Skeletal muscle cell (primary cell): ENCODE measurements at regions not wholly inside any gene's neighbourhood (a gene's known extent, or its start where the extent isn't known, plus 50 kb on each side); places are given as distances from the start of the nearest gene placed in this dataset.
A peak's percentile ranks its signal among the peaks of the same experiment; 100 is the strongest.

Experiments
- DNase-seq: peaks from one replicate; pipeline ENCODE4 v3.0.0-alpha.2; 2010; ENCODE audit warnings: low read depth
- H3K4me3 ChIP-seq: 2 replicates; pipeline ENCODE4 v1.5.1; 2011; ENCODE audit warnings: low read depth, mild to moderate bottlenecking, control low read depth, low read length, moderate library complexity

DNA sequence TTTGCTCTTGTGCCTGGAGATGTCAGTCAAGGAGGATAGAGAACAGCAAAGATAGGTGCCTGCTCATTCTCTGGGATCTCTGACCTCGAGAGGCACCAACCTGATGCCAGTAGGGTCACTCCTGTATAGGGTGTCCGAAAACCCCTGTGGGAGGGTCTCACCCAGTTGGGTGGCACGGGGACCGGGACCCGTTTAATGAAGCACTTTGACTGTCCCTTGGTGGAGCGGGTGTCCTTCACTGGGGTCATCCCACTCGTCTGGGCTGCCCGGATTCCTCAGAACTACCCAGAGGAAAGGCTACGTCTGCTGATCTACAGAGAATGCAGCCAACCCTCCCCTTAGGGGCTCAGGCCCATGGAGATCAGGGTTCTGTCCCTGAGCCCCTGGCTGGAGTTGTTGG is 157.6 kb downstream of the CAPZA3 start:
- no peak overlapping the region for H3K4me3 ChIP-seq
- DNase-seq: no peak

- no peak for DNase-seq
- H3K4me3 ChIP-seq: no peak overlapping the region
Measured at GRCh38 chr12:18895946-18896345, 158.0 kb downstream of the CAPZA3 start.

DNA sequence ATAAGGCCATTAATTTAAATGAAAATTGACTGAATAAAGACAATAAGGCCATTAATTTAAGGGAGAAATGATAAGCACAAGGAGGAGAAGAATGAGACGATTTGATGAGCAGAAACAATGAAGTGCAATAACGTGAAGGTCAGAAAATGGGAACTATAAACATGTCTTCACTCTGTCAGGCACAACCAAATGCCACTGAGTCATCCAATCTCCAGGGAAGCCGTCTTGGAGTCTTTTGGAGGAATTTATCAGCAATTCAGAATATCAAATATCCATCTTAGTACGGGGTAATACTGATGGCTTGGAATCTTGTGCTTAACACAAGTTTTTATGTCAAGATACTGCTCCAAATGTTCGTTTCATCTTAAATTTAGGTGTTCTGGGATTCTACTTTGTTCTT is 159.9 kb downstream of the CAPZA3 start:
- no peak overlapping the region for H3K4me3 ChIP-seq
- DNase-seq: no peak

- DNase-seq: peak; percentile 25
- no peak overlapping the region for H3K4me3 ChIP-seq
Measured at GRCh38 chr12:18898470-18898869, 160.6 kb downstream of the CAPZA3 start.

- no peak overlapping the region for H3K4me3 ChIP-seq
- no peak for DNase-seq
Measured at GRCh38 chr12:18899162-18899561, 161.2 kb downstream of the CAPZA3 start.

DNA sequence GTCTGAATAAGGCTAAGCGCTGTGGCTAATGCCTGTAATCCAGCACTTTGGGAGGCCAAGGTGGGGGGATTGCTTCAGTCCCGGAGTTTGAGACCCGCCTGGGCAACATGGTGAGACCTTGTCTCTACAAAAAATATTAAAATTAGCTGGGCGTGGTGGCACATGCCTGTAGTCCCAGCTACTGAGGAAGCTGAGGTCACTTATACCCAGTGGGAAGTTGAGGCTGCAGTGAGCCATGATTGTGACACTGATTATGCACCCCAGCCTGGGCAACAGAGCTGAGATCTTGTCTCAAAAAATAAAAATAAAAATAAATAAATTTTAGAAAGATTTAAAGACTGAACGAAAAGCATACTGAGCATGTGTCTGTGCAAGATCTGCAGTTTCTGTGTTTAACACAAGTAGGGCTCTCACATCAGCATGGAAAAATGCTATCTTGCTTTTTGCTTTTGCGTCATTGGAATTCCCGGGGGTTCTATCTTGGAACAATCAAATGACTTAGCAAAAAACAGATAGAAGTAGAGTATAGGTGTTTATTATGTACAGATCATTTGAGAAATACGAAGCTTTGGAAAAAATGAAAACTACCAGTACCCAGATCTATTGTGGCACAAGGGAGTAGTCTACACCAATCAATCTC is 161.9 kb downstream of the CAPZA3 start:
- H3K4me3 ChIP-seq: no peak overlapping the region
- peak; percentile 32 for DNase-seq

- DNase-seq: no peak
- no peak overlapping the region for H3K4me3 ChIP-seq
Measured at GRCh38 chr12:18905134-18905533, 167.2 kb downstream of the CAPZA3 start.

GRCh38 chr12:18906395-18906794 is 168.5 kb downstream of the CAPZA3 start:
- no peak overlapping the region for H3K4me3 ChIP-seq
- no peak for DNase-seq

DNA sequence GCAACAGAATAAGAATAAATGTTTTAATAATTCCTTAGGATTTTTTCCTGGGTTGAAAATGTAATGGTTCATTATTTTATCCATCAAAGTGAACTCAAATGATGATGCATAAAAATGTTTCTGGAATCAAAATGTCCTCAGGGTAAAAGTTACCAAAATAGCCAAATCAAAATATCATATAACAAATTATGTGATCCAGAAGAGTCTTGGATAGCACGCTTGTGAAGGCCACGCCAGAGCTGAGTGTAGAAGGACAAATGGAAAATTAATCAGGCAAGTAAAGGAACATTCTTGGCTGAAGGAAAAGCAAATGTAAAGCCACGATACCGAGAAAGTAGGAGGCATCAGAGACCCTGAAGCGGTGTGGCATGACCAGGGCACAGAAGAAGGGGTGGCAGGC is 169.2 kb downstream of the CAPZA3 start:
- H3K4me3 ChIP-seq: no peak overlapping the region
- no peak for DNase-seq

- no peak overlapping the region for H3K4me3 ChIP-seq
- no peak for DNase-seq
Measured at GRCh38 chr12:18907728-18908127, 169.8 kb downstream of the CAPZA3 start.

- H3K4me3 ChIP-seq: no peak overlapping the region
- DNase-seq: no peak
Measured at GRCh38 chr12:18908191-18908590, 170.3 kb downstream of the CAPZA3 start.

DNA sequence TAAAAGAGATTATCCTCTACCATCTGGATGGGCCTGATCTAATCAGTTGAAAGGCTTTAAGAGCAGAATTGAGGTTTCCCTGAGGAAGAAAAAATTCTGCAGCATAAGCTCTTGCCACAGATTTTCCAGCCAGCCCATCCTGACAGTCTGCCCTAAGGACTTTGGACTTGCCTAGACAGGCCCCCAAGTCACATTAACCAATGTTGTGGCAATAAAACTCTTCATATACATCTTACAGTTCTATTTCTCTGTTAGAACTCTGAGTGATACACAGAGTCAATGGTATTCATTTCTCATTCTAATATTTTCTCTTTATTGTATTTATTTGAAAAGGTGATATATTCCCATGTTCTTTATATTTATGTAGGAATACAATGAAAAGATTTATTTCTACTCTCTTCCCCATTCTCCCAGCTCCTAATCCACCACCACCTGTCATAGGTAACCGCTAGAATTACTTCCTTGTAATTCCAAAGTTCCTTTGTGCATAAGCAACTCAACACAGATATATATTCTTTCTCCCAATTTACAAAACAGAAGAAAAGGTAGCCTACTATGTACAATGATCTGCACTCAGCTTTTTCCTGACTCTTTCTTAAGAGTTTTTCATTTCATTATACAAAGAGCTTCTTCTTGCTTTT is 182.1 kb downstream of the CAPZA3 start:
- DNase-seq: no peak
- no peak overlapping the region for H3K4me3 ChIP-seq

GRCh38 chr12:18922851-18923250 is 184.9 kb downstream of the CAPZA3 start:
- DNase-seq: no peak
- no peak overlapping the region for H3K4me3 ChIP-seq

- no peak for DNase-seq
- H3K4me3 ChIP-seq: no peak overlapping the region
Measured at GRCh38 chr12:18923721-18924120, 185.8 kb downstream of the CAPZA3 start.

DNA sequence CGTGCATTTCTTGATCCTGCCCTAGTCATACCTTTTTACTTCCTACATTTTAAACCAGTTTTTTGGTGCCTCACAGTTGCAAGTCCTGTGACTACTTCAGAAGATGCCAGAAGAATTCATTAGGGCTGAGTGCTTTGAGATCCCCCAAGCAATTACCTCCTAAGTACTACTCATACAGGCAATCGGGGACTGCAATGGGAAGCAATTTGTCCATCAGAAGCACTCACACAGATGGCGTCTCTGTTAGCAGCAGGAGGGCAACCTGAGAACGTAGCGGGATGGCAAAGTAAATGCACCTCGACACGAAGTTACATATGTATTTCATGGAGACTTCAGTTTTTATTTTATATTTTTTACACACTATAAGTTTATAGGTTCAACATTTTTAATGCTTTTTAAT is 188.3 kb downstream of the CAPZA3 start:
- DNase-seq: no peak
- no peak overlapping the region for H3K4me3 ChIP-seq

DNA sequence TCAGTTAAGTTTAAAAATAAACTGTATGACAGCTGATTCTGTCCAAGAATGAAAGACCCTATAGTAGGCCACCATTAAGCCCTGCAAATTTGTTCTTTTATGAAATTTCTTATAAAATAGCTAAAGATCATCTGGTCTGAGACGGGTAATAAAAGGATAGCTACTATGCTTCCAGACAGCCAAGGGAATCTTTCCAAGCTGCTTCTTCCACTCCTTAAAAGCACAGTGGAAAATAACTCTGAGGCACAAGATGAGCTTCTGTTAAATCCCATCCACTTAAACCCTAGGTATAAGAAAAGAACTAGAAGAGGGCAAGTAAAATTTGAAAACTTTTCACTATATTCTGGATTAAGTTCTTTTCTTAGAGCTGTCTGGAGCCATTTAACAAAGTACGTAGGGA is 194.3 kb downstream of the CAPZA3 start:
- DNase-seq: no peak
- H3K4me3 ChIP-seq: no peak overlapping the region

DNA sequence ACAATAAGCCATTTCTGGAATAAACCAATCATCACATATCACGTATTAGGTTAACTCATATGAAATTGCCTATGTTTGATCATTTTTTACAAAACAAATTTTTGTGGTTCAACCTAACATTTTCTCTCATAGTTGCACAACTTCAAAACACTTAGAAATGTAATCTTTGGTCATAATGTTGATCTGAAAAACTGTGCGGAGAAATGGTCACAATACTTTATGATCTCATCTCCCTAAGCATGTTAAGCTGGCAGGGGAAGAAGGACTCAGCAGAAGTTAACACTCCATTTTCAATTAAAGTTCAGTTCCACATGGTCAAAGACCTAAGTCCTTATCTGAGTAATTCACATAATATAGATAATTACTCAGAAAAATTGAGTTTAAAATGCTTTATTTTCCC is 194.8 kb downstream of the CAPZA3 start:
- H3K4me3 ChIP-seq: no peak overlapping the region
- DNase-seq: no peak

DNA sequence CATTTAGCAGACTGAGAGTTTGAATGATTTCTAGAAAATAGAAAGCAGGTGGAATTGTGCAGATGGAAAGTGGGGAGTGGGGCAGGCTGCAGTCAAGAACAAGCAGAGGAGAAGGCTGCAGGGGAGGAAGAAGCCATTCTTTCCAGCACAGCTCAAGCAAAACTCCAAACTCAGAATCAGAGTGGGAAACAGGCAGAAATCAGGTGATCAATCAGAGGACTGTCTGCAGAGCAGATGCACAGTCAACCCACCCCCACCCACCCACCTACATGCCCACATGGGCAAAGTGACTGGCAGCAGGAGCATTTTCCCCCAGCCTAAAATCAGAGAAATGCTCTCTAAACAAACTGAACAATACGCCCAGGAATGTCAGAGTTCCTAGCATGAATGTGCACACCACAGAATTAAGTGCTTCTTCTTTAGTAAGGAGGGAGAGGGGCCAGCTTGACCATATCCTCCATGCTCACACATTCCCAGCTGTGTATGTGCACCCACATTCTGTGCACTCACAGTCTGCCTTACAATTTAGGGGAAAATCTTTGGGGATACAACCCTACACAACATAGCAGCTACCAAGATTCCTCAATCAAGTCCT is 194.1 kb upstream of the PLEKHA5 start:
- DNase-seq: no peak
- H3K4me3 ChIP-seq: no peak overlapping the region

- no peak overlapping the region for H3K4me3 ChIP-seq
- DNase-seq: no peak
Measured at GRCh38 chr12:18939051-18939450, 190.5 kb upstream of the PLEKHA5 start.

DNA sequence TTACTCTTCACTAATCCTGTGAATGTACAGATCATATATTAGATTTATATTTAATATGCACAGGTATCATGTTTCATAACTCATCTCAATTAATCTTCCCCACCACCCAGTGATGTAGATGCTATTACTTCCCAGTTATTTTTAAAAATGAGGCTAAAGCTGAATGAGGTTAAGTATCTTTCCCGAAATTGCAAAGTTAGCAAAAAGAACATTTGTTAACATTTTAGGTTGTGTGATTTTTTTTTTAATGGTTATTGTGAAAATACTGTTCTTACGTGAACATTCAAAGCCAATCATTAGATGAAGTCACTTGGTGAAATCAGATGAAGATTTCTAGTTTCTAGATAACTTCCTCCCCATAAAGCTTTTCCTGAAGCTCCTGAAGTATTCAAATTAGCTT is 186.9 kb upstream of the PLEKHA5 start:
- DNase-seq: no peak

GRCh38 chr12:18943200-18943599 is 186.3 kb upstream of the PLEKHA5 start:
- no peak overlapping the region for H3K4me3 ChIP-seq
- no peak for DNase-seq

More for the DNA sequence above, 186.9 kb upstream of the PLEKHA5 start:
- no peak overlapping the region for H3K4me3 ChIP-seq
